ENCODE measurements at regions not wholly inside any gene's neighbourhood (a gene's known extent, or its start where the extent isn't known, plus 50 kb on each side); places are given as distances from the start of the nearest gene placed in this dataset.

DNA sequence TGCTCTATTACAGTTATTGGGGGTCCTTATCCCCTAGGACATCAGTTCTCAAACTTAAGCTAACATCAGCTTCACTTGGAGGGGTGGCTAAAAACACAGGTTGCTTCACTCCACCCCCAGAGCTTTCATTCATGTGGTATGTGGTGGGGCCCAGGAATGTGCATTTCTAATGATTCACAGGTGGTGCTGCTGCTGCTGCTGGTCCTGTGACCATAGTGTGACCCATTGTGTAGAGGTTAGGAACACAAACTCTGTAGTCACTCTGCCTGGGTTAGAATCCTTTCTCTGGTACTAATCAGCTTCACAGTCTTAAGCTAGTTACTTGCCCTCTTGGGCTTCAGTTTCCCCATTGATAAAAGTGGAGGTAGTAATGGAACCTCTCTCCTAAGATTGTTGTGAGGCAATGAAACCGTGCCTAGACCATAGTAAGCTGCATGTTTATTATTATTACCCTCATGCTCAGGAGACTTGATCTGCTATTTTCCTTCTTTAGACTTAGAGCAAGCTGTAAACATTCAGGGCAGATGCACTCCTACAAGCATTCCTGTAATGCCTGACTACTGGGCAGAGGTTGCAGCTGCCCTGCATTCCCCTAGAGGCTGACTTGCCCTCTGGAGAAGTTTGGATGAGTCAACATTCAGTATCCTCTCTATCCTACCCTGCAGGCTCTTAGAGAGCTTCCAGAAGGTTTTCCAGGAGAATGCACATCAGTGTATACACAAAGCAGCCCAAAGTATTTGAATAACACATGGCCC lies 94.1 kb upstream of the ACSL4 start:
- Histone ChIP-seq H3K36me3 (no peaks in the 10 kb centered on the region), H3K27ac (no peak overlapping the region), H3K9me3 (no peaks in the 10 kb centered on the region), H3K27me3 (no peaks in the 10 kb centered on the region), H3K4me3 (no peak overlapping the region), H3K4me1 (no peaks in the 10 kb centered on the region)
- no peak for DNase-seq (ENCODE audit: extremely low spot score in 2 of 2)
- intact Hi-C loops (cut with DNase I): no loop called here
- TF ChIP-seq POLR2AphosphoS5 (IDR thresholded peaks at IDR 0.05; ENCODE audit: insufficient read depth in 1 of 2, low read depth in 1 of 2) (no peak), POLR2A (IDR thresholded peaks at IDR 0.05) (no peak)
- TF ChIP-seq, protein P1, sequence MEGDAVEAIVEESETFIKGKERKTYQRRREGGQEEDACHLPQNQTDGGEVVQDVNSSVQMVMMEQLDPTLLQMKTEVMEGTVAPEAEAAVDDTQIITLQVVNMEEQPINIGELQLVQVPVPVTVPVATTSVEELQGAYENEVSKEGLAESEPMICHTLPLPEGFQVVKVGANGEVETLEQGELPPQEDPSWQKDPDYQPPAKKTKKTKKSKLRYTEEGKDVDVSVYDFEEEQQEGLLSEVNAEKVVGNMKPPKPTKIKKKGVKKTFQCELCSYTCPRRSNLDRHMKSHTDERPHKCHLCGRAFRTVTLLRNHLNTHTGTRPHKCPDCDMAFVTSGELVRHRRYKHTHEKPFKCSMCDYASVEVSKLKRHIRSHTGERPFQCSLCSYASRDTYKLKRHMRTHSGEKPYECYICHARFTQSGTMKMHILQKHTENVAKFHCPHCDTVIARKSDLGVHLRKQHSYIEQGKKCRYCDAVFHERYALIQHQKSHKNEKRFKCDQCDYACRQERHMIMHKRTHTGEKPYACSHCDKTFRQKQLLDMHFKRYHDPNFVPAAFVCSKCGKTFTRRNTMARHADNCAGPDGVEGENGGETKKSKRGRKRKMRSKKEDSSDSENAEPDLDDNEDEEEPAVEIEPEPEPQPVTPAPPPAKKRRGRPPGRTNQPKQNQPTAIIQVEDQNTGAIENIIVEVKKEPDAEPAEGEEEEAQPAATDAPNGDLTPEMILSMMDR (IDR thresholded peaks at IDR 0.05): no peak

DNA sequence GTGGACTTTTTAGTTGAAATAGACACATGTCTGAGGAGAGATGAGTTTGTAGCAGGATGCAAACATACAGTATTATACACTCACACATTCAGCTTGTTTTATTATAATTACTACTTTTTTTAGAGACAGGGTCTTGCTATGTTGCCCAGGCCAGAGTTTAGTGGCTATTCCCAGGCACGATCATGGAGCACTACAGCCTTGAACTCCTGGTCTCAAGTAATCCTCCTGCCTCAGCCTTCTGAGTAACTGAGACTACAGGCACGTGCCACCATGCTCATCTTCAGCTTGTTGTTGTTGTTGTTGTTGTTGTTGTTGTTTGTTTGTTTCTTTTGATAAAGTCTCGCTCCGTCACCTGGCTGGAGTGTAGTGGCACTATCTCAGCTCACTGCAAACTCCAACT lies 94.7 kb upstream of the ACSL4 start:
- no peak for DNase-seq (ENCODE audit: extremely low spot score in 2 of 2)
- Histone ChIP-seq H3K27ac (no peak overlapping the region), H3K4me1 (no peaks in the 10 kb centered on the region), H3K4me3 (no peak overlapping the region), H3K27me3 (no peaks in the 10 kb centered on the region), H3K9me3 (no peaks in the 10 kb centered on the region), H3K36me3 (no peaks in the 10 kb centered on the region)
- intact Hi-C loops (cut with DNase I): no loop called here
- TF ChIP-seq POLR2A (IDR thresholded peaks at IDR 0.05): no peak
- no peak for TF ChIP-seq POLR2AphosphoS5 (IDR thresholded peaks at IDR 0.05; ENCODE audit: insufficient read depth in 1 of 2, low read depth in 1 of 2)
- TF ChIP-seq, protein P1 (IDR thresholded peaks at IDR 0.05): no peak

DNA sequence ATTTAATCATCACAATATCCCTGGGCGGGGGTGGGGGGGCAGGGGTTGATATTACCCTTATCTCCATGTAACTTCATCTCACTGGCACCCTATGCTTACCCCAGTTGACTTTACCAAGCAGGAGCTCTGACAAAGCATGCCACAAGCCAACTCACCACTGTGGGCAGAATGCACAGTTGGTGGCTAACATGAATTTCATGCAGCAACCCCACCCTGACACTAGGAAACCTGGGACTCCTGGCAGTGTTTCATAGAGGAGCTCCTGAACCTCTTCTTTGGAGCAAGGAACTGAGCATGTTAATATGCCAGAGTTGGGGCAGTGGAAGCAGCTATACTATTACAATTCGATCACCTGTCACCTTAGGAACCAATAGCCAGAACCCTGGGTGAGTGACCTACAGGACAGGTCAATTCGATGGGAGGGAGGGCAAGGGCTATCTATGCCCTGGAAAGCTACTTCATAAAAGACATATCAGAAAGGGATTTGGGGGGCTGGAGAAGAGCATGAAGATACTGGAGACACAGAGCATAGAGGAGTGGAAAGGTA lies 97.2 kb upstream of the ACSL4 start:
- DNase-seq (ENCODE audit: extremely low spot score in 2 of 2): no peak
- intact Hi-C loops (cut with DNase I): no loop called here
- H3K36me3 ChIP-seq: no peaks in the 10 kb centered on the region
- no peaks in the 10 kb centered on the region for H3K4me1 ChIP-seq
- TF ChIP-seq, protein P1 (IDR thresholded peaks at IDR 0.05): no peak
- no peak for TF ChIP-seq POLR2AphosphoS5 (IDR thresholded peaks at IDR 0.05; ENCODE audit: insufficient read depth in 1 of 2, low read depth in 1 of 2)
- no peak for TF ChIP-seq POLR2A (IDR thresholded peaks at IDR 0.05)
- no peak overlapping the region for H3K4me3 ChIP-seq
- no peaks in the 10 kb centered on the region for H3K27me3 ChIP-seq
- H3K27ac ChIP-seq: no peak overlapping the region
- no peaks in the 10 kb centered on the region for H3K9me3 ChIP-seq

DNA sequence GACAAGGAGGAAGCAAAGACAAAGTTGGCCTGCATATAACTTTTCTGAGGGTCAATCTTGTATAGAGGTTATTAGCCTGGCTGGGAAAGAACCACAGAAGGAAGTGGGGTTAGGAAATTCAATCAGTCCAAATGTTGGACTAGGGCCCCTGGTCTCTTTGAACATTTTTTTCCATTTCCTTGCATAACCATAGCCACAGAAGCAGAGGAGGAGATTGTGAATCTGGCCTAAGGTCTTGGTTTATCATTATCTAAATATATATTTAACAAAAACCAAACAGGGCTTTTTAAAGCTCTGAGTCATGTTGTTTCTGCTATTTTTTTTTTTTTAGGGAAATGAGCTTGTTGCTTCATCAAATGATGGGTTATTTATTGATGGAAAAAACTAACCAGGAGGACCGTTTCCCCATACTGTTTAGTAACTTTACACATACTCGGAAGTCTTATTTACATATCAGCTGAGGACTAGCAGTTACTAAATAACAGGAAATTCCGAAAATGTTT lies 97.7 kb upstream of the ACSL4 start:
- no peak for TF ChIP-seq POLR2A (IDR thresholded peaks at IDR 0.05)
- TF ChIP-seq, protein P1 (IDR thresholded peaks at IDR 0.05): no peak
- no peak for TF ChIP-seq POLR2AphosphoS5 (IDR thresholded peaks at IDR 0.05; ENCODE audit: insufficient read depth in 1 of 2, low read depth in 1 of 2)
- Histone ChIP-seq H3K27ac (no peak overlapping the region), H3K27me3 (no peaks in the 10 kb centered on the region), H3K9me3 (no peaks in the 10 kb centered on the region), H3K4me3 (no peak overlapping the region), H3K36me3 (no peaks in the 10 kb centered on the region), H3K4me1 (no peaks in the 10 kb centered on the region)
- intact Hi-C loops (cut with DNase I): no loop called here
- DNase-seq (ENCODE audit: extremely low spot score in 2 of 2): no peak
